CD8-positive, alpha-beta memory T cell (primary cell): ENCODE measurements at regions not wholly inside any gene's neighbourhood (a gene's known extent, or its start where the extent isn't known, plus 50 kb on each side); places are given as distances from the start of the nearest gene placed in this dataset.

Source experiments
- CTCF ChIA-PET: fragments of 350-600 bp; sonication (Branson Sonifier 250); formaldehyde crosslinking; loops from one replicate; lab custom pipeline; 2021; ENCODE audit warnings: antibody characterized with exemption; lab: Charles Lee
- POLR2A ChIA-PET: fragments of 350-600 bp; sonication (Branson Sonifier 250); formaldehyde crosslinking; loops from one replicate; lab custom pipeline; 2021; ENCODE audit warnings: antibody characterized with exemption; lab: Charles Lee
- DNase-seq, 5 donors: peaks; one replicate each; pipeline versions ENCODE4 v3.0.0 to v3.0.0-alpha.2; 2020 to 2022; ENCODE audit warnings: mixed read lengths in 1 of 5
- H3K27ac ChIP-seq: one replicate; pipeline ENCODE4 v1.7.0; 2013; ENCODE audit warnings: low read depth, mild to moderate bottlenecking, low read length, moderate library complexity
- H3K27me3 ChIP-seq: 2 replicates; pipeline ENCODE4 v1.7.0; 2013; ENCODE audit warnings: low read length, mild to moderate bottlenecking; ENCODE audit not compliant: insufficient read depth, poor library complexity, severe bottlenecking
- H3K36me3 ChIP-seq: 2 replicates; pipeline ENCODE4 v1.7.0; 2013; ENCODE audit warnings: mild to moderate bottlenecking, low read length, moderate library complexity; ENCODE audit not compliant: insufficient read depth
- H3K4me1 ChIP-seq: 2 replicates; pipeline ENCODE4 v1.7.0; 2013; ENCODE audit warnings: mild to moderate bottlenecking, low read length, moderate library complexity; ENCODE audit not compliant: insufficient read depth
- H3K4me3 ChIP-seq: 2 replicates; pipeline ENCODE4 v1.7.0; 2013; ENCODE audit warnings: mild to moderate bottlenecking, low read length
- H3K9me3 ChIP-seq: 2 replicates; pipeline ENCODE4 v1.7.0; 2013; ENCODE audit warnings: mild to moderate bottlenecking, low read length
- H3K27ac Mint-ChIP-seq, 8 donors: one replicate each; pipeline ENCODE4 v1.8.0; 2020 to 2021; ENCODE audit warnings: mixed read lengths in 8 of 8, mild to moderate bottlenecking in 6 of 8, inconsistent platforms in 3 of 8, moderate library complexity in 3 of 8
- H3K27me3 Mint-ChIP-seq, 2 donors: one replicate each; pipeline ENCODE4 v1.8.0; 2020 to 2021; ENCODE audit warnings: mixed read lengths in 2 of 2, mild to moderate bottlenecking in 1 of 2, moderate library complexity in 1 of 2
- H3K36me3 Mint-ChIP-seq, 3 donors: one replicate each; pipeline ENCODE4 v1.8.0; 2020 to 2021; ENCODE audit warnings: mixed read lengths in 3 of 3, inconsistent platforms in 1 of 3, mild to moderate bottlenecking in 1 of 3
- H3K4me1 Mint-ChIP-seq, 3 donors: one replicate each; pipeline ENCODE4 v1.8.0; 2020 to 2021; ENCODE audit warnings: mixed read lengths in 3 of 3, inconsistent platforms in 1 of 3, mild to moderate bottlenecking in 1 of 3
- H3K4me3 Mint-ChIP-seq, 7 donors: one replicate each; pipeline ENCODE4 v1.8.0; 2020 to 2021; ENCODE audit warnings: mixed read lengths in 7 of 7, mild to moderate bottlenecking in 6 of 7, moderate library complexity in 4 of 7, inconsistent platforms in 2 of 7
- H3K9me3 Mint-ChIP-seq, 5 donors: one replicate each; pipeline ENCODE4 v1.8.0; 2020 to 2022; ENCODE audit warnings: mixed read lengths in 5 of 5, mild to moderate bottlenecking in 3 of 5, moderate library complexity in 2 of 5, inconsistent platforms in 1 of 5

GRCh38 chr13:27005556-27005955, 166.1 kb downstream of the USP12 start:
- ChIA-PET POLR2A (no interaction called here), CTCF (interaction anchor here (1.0 kb wide), 1 partner anchor 354 kb away, joined by 3 read pairs; no protein-coding TSS in a partner anchor)
- H3K9me3 Mint-ChIP-seq, result no peaks in the 10 kb centered on the region
- H3K4me1 ChIP-seq, result no peaks in the 10 kb centered on the region
- peaks cover 0 to 4% (median 0%) of the 10 kb centered on the region in 3 donors for H3K4me1 Mint-ChIP-seq
- H3K4me3 Mint-ChIP-seq, result no peak overlapping the region
- no peaks in the 10 kb centered on the region for H3K36me3 ChIP-seq
- no peaks in the 10 kb centered on the region for H3K9me3 ChIP-seq
- H3K27me3 ChIP-seq, result peaks cover 4% of the 10 kb centered on the region
- no peaks in the 10 kb centered on the region for H3K36me3 Mint-ChIP-seq
- no peak for DNase-seq
- no peak overlapping the region for H3K27ac ChIP-seq
- peaks cover 45% of the 10 kb centered on the region in 2 donors for H3K27me3 Mint-ChIP-seq
- no peak overlapping the region for H3K4me3 ChIP-seq
- H3K27ac Mint-ChIP-seq, result no peak overlapping the region

- peaks cover 45% of the 10 kb centered on the region in 2 donors for H3K27me3 Mint-ChIP-seq
- ChIA-PET CTCF (no interaction called here), POLR2A (no interaction called here)
- DNase-seq, result no peak
- no peaks in the 10 kb centered on the region for H3K4me1 ChIP-seq
- peaks cover 4% of the 10 kb centered on the region for H3K27me3 ChIP-seq
- H3K9me3 ChIP-seq, result no peaks in the 10 kb centered on the region
- H3K36me3 Mint-ChIP-seq, result no peaks in the 10 kb centered on the region
- H3K9me3 Mint-ChIP-seq, result no peaks in the 10 kb centered on the region
- H3K27ac ChIP-seq, result no peak overlapping the region
- no peak overlapping the region for H3K4me3 ChIP-seq
- no peak overlapping the region for H3K4me3 Mint-ChIP-seq
- peak overlapping the region in 1 of 8 donors; percentile 21 for H3K27ac Mint-ChIP-seq
- no peaks in the 10 kb centered on the region for H3K36me3 ChIP-seq
- peaks cover 0 to 4% (median 0%) of the 10 kb centered on the region in 3 donors for H3K4me1 Mint-ChIP-seq
Measured at GRCh38 chr13:27004866-27005265, 166.7 kb downstream of the USP12 start.

GRCh38 chr13:27004326-27004725, 167.3 kb downstream of the USP12 start:
- H3K27ac Mint-ChIP-seq, result no peak overlapping the region
- H3K4me1 Mint-ChIP-seq, result peaks cover 0 to 4% (median 0%) of the 10 kb centered on the region in 3 donors
- ChIA-PET CTCF (no interaction called here), POLR2A (no interaction called here)
- no peaks in the 10 kb centered on the region for H3K9me3 Mint-ChIP-seq
- no peaks in the 10 kb centered on the region for H3K36me3 Mint-ChIP-seq
- DNase-seq, result no peak
- no peak overlapping the region for H3K27ac ChIP-seq
- no peaks in the 10 kb centered on the region for H3K4me1 ChIP-seq
- H3K27me3 Mint-ChIP-seq, result peaks cover 45% of the 10 kb centered on the region in 2 donors
- peaks cover 4% of the 10 kb centered on the region for H3K27me3 ChIP-seq
- no peaks in the 10 kb centered on the region for H3K9me3 ChIP-seq
- no peak overlapping the region for H3K4me3 ChIP-seq
- no peak overlapping the region for H3K4me3 Mint-ChIP-seq
- H3K36me3 ChIP-seq, result no peaks in the 10 kb centered on the region

GRCh38 chr13:27001705-27002104, 169.9 kb downstream of the USP12 start:
- peak in 1 of 5 donors; percentile 25 for DNase-seq
- ChIA-PET POLR2A (no interaction called here), CTCF (interaction anchor here (1.1 to 1.3 kb wide), 2 partner anchors 9 to 16 kb away, joined by 3 to 6 read pairs; no protein-coding TSS in a partner anchor)
- H3K27me3 ChIP-seq, result peaks cover 4% of the 10 kb centered on the region
- no peaks in the 10 kb centered on the region for H3K36me3 ChIP-seq
- Mint-ChIP-seq H3K27me3 (peaks cover 36 to 40% of the 10 kb centered on the region in 2 donors), H3K9me3 (no peaks in the 10 kb centered on the region), H3K4me3 (no peak overlapping the region), H3K27ac (no peak overlapping the region), H3K4me1 (peaks cover 0 to 7% (median 4%) of the 10 kb centered on the region in 3 donors), H3K36me3 (no peaks in the 10 kb centered on the region)
- H3K9me3 ChIP-seq, result no peaks in the 10 kb centered on the region
- H3K27ac ChIP-seq, result no peak overlapping the region
- H3K4me3 ChIP-seq, result no peak overlapping the region
- H3K4me1 ChIP-seq, result no peaks in the 10 kb centered on the region

- peaks cover 4% of the 10 kb centered on the region for H3K27me3 ChIP-seq
- Mint-ChIP-seq H3K4me3 (no peak overlapping the region), H3K9me3 (peaks cover 0 to 2% (median 0%) of the 10 kb centered on the region in 5 donors), H3K36me3 (no peaks in the 10 kb centered on the region), H3K27ac (no peak overlapping the region), H3K4me1 (peaks cover 0 to 5% (median 4%) of the 10 kb centered on the region in 3 donors), H3K27me3 (peaks cover 33 to 38% of the 10 kb centered on the region in 2 donors)
- DNase-seq, result peak in 1 of 5 donors; percentile 6
- no peaks in the 10 kb centered on the region for H3K9me3 ChIP-seq
- ChIA-PET CTCF (no interaction called here), POLR2A (no interaction called here)
- H3K27ac ChIP-seq, result no peak overlapping the region
- H3K4me3 ChIP-seq, result no peak overlapping the region
- no peaks in the 10 kb centered on the region for H3K36me3 ChIP-seq
- H3K4me1 ChIP-seq, result no peaks in the 10 kb centered on the region
Measured at GRCh38 chr13:27000686-27001085, 170.9 kb downstream of the USP12 start.

GRCh38 chr13:26999499-26999898, 172.1 kb downstream of the USP12 start:
- Histone ChIP-seq H3K36me3 (no peaks in the 10 kb centered on the region), H3K27me3 (peaks cover 4% of the 10 kb centered on the region), H3K4me1 (no peaks in the 10 kb centered on the region), H3K4me3 (no peak overlapping the region), H3K27ac (no peak overlapping the region), H3K9me3 (no peaks in the 10 kb centered on the region)
- no peak for DNase-seq
- CTCF ChIA-PET, result no interaction called here
- POLR2A ChIA-PET, result no interaction called here
- peak overlapping the region in 1 of 8 donors; percentile 82 for H3K27ac Mint-ChIP-seq
- H3K9me3 Mint-ChIP-seq, result peaks cover 0 to 2% (median 0%) of the 10 kb centered on the region in 5 donors
- H3K4me3 Mint-ChIP-seq, result no peak overlapping the region
- peaks cover 0 to 5% (median 4%) of the 10 kb centered on the region in 3 donors for H3K4me1 Mint-ChIP-seq
- H3K36me3 Mint-ChIP-seq, result no peaks in the 10 kb centered on the region
- H3K27me3 Mint-ChIP-seq, result peaks cover 31 to 42% of the 10 kb centered on the region in 2 donors

GRCh38 chr13:26998292-26998691, 173.3 kb downstream of the USP12 start:
- Histone ChIP-seq H3K4me3 (no peak overlapping the region), H3K27ac (no peak overlapping the region), H3K4me1 (no peaks in the 10 kb centered on the region), H3K36me3 (no peaks in the 10 kb centered on the region), H3K9me3 (no peaks in the 10 kb centered on the region), H3K27me3 (peaks cover 4% of the 10 kb centered on the region)
- H3K27me3 Mint-ChIP-seq, result peaks cover 26 to 36% of the 10 kb centered on the region in 2 donors
- H3K27ac Mint-ChIP-seq, result no peak overlapping the region
- CTCF ChIA-PET, result interaction anchor here (1.5 kb wide), 1 partner anchor 13 kb away, joined by 6 read pairs; no protein-coding TSS in a partner anchor
- peaks cover 0 to 2% (median 0%) of the 10 kb centered on the region in 5 donors for H3K9me3 Mint-ChIP-seq
- peak in 1 of 5 donors; percentile 3 for DNase-seq
- peaks cover 0 to 5% (median 4%) of the 10 kb centered on the region in 3 donors for H3K4me1 Mint-ChIP-seq
- no peak overlapping the region for H3K4me3 Mint-ChIP-seq
- no peaks in the 10 kb centered on the region for H3K36me3 Mint-ChIP-seq
- POLR2A ChIA-PET, result interaction anchor here (0.6 kb wide), 1 partner anchor 435 kb away, joined by 4 read pairs; no protein-coding TSS in a partner anchor

- Histone ChIP-seq H3K27ac (no peak overlapping the region), H3K4me3 (no peak overlapping the region), H3K4me1 (no peaks in the 10 kb centered on the region), H3K27me3 (no peaks in the 10 kb centered on the region), H3K9me3 (no peaks in the 10 kb centered on the region), H3K36me3 (no peaks in the 10 kb centered on the region)
- ChIA-PET CTCF (interaction anchor here (0.6 to 1.6 kb wide), 4 partner anchors 10 to 987 kb away, joined by 3 to 6 read pairs (median 3); no protein-coding TSS in a partner anchor), POLR2A (interaction anchor here (0.6 kb wide), 2 partner anchors 40 to 282 kb away, joined by 4 read pairs; no protein-coding TSS in a partner anchor)
- DNase-seq, result no peak
- Mint-ChIP-seq H3K36me3 (no peaks in the 10 kb centered on the region), H3K4me3 (no peak overlapping the region), H3K4me1 (peaks cover 0 to 5% (median 4%) of the 10 kb centered on the region in 3 donors), H3K27ac (peak overlapping the region in 1 of 8 donors; percentile 77), H3K27me3 (peaks cover 19 to 25% of the 10 kb centered on the region in 2 donors), H3K9me3 (peaks cover 0 to 2% (median 0%) of the 10 kb centered on the region in 5 donors)
Measured at GRCh38 chr13:26996965-26997752, 174.5 kb downstream of the USP12 start.
